ENCODE measurements at regions not wholly inside any gene's neighbourhood (a gene's known extent, or its start where the extent isn't known, plus 50 kb on each side); places are given as distances from the start of the nearest gene placed in this dataset.
"Not testable (repeated sequence)": the region's sequence is repeated elsewhere in the genome, so short reads cannot be mapped to it uniquely, and the experiment has no call there.

DNA sequence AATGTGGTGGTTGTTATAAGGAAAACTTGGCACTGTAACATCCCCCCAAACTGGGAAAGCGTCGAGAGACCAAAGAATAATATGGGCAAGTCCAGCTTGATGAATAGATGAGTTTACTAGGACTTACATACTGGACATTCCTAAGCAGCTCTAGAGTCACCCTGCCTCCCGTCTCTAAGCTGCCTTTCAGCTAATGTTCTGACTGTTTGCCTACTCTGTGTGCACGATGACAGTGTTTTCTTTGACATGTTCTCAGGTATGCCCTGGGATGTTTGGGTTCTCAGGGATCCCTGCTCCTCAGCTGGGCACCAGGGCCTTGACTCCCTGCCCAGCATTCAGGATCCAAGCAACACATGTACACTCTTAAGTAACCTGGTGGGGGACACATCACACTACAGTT, 87.5 kb downstream of the MRPL57 start:
- DNase-seq = not testable (repeated sequence)

DNA sequence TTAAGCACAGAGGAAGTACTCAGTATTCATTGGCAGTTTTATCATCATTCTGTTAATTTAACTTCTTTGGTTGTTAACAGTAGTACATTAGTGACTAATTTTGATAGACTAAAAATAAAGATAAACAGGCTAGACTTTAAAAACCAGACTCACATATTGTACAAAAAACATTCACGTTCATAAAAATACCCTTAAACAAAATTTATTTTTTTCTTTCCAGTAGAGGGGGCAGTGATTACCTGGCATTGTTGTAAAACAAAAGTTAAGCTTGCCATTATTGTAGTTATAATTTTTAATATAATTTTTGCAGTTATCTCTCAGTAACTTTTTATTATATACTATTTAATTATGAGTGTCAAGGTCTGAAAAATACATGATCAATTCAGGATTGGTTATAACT, 92.0 kb downstream of the MRPL57 start:
- not testable (repeated sequence) for DNase-seq

DNA sequence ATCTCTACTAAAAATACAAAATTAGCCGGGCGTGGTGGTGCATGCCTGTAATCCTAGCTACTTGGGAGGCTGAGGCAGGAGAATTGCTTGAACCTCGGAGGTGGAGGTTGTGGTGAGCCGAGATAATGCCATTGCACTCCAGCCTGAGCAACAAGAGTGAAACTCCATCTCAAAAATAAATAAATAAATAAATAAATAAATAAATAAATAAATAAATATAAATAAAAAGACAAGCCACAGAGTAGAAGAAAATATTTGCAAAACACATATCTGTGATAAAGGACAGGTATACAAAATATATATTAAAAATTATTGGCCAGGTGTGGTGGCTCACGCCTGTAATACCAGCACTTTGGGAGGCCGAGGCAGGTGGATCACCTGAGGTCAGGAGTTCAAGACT, 96.0 kb downstream of the MRPL57 start:
- DNase-seq = not testable (repeated sequence)

DNA sequence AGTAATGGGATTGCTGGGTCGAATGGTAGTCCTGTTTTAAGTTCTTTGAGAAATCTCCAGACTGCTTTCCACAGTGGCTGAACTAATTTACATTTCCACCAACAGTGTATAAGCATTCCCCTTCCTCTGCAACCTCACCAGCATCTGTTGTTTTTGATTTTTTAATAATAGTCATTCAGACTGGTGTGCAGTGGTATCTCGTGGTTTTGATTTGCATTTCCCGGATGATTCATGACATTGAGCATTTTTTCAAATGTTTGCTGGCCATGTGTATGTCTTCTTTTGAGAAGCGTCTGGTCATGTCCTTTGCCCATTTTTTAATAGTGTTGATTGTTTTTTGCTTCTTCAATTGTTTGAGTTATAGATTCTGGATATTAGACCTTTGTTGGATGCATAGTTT, 98.0 kb downstream of the MRPL57 start:
- not testable (repeated sequence) for DNase-seq

DNA sequence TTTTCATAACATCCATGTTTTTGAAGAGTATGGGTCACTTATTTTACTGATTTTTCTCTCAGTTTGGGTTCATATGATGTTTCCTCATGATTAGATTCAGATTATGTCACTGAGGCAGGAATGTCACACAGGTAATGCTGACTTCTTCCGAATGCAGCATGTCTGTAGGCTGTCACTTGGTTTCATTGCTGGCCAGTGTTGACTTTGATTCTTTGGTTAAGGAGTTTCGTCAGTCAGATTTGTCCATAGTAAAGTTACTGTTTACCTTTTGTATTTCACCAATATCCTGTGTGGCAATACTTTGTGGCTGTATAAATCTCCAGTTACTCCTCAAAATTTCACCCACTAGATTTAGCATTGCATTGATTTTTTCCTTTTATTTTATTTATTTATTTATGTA, 105.6 kb downstream of the MRPL57 start:
- DNase-seq = no peak

DNA sequence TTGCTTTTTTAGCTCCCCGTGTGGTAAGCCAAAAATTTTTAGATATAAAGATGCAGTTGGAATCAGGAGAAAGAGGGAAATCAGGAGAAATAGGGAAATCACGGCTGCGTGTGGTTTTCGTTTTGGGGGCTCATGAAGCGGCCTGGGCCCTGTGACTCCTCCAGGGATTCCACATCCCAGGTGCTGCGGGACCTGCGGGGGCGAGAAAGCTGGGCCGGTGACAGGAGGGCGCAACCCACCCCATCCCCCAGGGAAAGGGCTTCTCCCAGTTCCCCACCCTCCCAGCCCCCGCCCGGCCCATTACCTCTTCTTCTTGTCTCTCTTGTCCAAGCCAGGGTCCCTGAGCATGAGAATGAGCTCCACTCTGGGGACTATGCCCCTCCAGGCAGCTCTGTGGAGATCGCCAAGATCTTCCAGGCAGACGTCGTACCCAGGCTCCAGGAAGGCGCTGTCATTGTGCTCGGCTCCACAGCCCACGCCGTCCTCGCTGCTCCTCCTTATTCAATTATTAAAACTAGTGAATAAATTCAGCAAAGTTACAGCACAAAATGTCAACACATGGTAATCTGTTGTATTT, 111.0 kb downstream of the MRPL57 start:
- DNase-seq = no peak

DNA sequence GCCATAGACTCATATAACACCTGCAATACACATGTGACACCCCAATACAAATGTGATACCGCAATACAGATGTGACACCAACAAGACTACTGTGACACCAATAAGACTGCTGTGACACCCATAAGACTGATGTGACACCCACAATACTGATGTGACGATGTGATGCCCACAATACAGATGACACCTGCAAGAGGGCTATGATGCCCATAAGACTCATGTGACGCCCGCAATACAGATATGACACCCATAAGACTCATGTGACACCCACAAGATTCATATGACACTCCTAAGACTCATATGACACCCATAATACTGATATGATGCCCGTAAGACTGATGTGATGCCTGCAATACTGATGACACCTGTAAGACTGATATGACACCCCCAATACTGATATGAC, 113.0 kb downstream of the MRPL57 start:
- DNase-seq = no peak

DNA sequence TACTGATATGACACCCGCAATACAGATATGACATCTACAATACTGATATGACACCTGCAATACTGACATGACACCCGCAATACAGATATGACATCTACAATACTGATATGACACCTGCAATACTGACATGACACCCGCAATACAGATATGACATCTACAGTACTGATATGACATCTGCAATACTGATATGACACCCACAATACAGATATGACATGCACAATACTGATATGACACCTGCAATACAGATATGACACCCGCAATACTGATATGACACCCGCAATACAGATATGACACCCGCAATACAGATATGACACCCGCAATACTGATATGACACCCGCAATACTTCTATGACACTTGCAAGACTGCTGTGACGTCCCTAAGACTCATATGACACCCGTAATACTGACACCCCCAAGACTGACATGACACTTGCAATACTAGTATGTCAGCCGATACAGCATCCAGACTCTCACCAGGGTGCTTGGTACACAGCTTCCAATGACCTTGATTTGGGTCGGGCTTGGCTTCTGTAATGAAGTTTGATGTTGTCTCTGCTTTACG, 114.1 kb downstream of the MRPL57 start:
- not testable (repeated sequence) for DNase-seq

DNA sequence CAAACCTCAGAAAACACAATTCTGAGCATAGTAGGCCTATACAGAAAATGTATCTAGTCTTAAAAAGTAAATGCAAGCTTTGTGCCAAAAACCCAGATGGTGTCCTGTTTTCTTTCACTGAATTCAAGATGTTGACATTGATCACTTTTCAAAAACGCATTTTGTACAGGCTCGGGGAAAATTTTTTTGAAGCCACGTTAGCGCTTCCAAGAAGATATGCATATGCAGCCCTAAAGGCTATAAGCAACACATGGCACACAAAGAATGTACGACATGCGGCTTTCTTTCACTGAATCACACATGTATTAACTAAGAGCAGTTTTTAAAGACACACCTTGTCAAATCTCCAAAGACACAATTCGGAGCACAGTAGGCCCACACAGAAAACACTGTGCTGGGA, 115.4 kb downstream of the MRPL57 start:
- no peak for DNase-seq

DNA sequence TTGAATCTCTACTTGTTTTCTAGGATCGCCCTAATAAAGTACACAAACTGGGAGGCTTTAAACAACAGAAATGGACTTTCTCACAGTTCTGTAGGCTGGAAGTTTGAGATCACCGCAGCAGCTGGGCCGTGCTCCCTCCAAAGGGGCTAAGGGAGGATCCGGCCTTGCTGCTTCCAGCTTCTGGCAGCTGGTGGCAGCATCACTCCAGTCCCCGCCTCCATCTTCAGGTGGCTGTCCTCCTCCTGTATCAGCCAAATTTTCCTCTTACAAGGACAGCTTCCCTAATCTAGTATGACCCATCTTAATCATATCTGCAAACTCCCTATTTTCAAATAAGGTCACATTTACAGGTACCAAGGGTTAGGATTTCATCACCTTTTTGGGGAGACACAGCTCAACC, 120.5 kb downstream of the MRPL57 start:
- peak; percentile 29 to 50 for DNase-seq

DNA sequence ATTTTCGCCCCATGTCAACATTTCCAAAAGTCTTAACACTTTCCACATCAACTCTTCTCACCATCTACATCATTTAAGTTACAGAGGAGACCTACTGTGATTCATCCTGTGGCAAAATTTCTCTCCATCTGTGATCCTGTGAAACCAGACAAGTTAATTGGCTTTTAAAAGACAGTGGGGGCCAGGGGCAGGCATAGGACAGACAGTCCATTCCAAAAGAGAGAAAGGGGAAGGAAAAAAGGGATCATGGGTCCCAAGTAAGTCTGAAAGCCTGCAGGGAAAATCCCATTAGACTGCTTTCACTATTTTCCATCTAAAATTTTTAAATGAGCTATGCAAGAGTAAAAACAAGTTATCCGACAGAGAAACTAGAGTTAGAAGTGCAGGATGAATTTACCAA, 121.0 kb downstream of the MRPL57 start:
- DNase-seq = no peak

DNA sequence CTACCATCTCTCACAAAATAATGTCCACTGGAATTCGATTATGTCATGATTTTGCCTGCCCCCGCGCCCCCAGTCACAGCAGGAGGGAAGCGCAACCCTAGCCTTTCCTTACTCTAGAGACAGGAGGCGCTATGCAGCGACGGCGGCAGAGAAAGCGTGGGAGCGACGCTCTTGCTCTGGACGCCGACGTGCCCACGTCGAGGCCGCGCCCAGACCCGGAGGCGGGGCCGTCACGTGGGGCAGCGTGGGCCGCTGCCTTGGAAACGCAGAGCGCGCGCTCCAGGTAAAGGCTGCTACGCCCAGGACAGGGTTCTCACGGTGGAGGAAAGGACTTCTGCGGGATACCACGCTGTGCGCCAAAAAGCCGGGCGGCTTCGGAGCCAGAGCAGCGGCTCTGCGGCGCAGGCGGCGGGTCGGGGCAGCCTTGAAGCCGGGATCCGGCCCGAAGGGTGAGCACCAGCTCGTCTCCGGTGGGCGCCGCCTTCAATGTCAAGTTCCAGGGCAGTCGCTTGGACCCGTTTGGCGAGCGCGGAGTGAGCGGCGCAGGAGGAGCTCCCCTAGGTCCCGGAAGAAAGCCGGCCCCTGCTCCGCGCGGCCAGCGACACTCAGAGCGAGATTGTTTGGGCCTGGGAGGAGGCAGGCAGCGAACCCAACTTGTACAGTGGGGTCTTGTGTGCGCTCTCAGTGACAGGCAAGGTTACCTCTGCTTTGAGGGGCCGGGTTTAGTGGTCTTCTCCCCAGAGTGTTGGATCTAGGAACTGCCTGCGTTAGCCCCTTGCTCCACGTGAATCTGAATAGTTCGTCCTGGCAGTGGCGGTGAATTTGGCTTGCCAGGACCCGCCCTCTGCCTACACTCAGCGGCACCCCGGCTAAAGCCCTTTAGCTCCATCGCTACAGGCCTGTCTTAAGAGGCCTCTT, 121.7 kb downstream of the MRPL57 start:
- peak; percentile 92 for DNase-seq

DNA sequence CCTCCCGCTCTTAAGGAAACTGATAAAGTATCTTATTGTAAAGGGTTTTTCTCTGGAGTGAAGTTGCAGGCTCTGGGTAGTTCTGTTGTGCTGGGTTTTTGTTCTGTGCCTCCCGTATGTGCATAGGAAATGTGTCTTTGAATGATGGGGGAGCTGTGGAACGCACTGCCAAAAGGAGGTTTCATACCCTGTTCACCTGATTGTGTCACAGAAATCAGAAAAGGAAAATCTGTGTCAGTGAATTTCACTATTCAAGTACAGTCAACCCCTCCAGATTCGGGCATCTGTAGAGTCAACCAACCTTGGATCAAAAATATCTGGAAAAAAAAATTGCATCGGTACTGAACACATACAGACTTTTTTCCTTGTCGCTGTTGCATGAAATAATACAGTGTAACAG, 127.8 kb downstream of the MRPL57 start:
- DNase-seq = no peak

DNA sequence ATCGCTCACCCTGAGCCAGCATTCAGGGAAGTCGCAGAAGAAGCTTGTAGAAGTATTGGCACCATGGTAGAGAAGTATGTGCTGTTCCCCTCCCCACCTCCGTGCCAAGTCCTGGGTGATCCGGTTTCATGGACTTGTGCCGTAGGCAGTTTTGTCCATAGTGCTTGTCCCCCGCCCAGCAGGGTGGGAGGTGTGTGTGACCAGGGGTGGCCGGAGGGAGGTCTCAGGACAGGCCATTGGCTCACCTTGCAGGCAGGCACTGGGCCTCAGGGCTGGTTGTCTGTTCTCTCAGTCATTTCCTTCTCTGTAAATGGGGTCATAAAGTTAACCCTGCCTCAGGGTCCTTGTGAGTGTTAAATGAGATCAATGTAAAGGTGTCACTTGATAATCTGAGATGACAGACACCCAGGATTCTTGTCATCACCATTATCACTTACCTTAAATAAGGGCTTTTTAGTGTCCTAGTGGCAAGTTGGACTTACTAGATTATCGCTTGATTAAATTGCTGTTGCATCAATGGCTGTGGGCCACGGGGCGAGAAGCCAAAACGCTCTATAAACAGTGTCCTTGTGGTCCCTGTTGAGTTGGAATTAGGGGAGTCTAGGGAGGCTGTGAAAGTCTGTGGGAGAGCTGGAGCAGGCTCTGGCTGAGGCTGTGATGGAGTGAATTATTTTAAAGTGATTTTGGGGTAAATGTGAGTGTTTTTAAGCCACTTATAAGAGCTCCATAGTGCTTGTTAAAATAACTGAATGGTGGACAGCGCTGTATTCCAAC, 130.0 kb downstream of the MRPL57 start:
- DNase-seq = not testable (repeated sequence)

DNA sequence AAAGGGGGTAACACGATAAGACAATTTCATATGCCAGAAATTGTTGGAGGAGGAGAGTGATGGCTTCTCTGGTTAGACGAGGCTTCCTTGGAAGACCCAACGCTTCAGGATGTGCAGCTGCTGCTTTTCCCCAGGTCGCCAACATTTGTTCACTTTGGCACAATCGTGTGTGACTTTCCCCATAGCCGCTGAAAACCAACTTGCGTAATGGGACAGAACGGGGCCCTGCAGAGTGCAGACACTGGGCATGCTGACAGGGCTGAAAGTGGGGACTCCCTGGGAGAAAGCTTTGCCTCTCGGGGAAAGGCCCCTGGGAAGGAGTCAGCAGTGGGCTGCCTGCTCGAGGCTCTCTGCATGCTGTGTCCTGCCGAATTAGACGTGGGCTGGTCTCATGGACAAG, 130.7 kb downstream of the MRPL57 start:
- DNase-seq = not testable (repeated sequence)

DNA sequence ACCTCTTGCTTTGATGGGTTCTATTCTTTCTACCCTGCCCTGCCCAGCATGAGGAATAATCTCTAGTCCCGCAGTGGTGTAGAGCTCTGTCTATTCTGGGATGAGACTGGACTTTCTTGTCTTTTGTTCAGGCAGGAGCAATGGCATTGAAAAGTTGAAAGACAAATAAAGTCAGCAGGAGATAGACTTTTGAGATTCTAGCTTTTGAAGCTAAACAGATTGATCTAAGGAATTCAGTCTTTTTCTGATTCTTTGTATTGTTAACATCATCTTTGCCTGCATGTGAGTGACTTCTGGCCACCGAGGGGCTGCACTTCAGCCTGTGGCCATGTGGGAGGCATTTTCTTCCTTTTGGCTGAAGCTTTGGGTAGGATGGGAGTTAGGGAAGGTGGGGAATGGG, 132.4 kb downstream of the MRPL57 start:
- no peak for DNase-seq

DNA sequence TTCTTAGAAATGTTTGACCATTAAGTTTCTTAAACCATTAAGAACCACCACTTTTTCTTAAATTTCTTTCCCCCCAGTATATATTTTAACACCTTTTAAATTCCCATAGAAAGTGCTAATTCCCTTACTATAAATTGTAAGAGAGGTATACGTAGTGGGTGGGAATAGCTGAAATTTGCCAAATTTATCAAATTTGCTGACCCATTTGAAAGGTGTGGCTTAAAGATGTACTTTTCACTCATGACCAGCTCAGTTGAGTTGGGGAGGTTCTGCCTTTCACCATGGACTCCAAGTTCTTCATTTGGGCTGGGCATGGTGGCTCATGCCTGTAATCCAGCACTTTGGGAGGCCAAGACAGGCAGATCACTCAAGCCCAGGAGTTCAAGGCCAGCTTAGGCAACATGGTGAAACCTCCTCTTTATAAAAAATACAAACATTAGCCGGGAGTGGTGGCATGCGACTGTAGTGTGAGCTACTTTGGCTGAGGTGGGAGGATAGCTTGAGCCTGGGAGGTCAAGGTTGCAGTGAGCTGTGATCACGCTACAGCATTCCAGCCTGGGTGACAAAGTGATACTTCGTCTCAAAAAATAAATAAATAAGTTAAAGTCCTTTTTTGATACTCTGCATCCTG, 133.2 kb downstream of the MRPL57 start:
- no peak for DNase-seq

DNA sequence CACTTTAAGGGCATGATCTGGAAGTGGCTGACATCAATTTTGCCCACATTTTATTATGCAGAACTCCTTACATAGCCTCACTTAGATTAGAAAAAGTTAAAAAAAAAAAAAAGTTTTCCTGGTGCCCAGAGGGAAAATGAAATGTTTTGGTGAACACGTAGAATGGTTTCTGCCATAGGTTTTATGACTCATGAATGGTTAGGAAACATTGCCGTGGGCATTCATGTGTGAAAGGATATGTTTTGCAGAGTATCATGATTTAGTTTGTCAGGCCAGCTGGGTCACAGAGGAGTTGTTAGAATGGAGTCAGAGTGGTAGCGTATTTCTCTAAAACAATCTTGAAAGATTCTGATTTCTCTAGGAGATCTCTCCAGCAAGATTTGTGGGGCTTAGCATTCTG, 133.8 kb downstream of the MRPL57 start:
- no peak for DNase-seq

DNA sequence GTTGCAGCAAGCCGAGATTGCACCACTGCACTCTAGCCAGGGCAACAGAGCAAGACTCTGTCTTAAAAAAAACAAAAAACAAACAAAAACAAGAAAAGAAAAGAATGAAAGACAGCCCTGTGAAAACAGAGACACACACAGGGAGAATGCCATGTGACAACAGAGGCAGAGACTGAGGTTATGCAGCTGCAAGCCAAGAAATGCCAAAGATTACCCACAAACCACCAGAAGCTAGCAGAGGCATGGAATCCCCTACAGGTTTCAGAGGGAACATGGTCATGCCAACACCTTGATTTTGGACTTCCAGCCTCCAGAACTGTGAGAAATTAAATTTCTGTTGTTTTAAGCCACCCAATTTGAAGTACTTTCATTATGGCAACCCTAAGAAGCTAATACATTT, 138.5 kb downstream of the MRPL57 start:
- not testable (repeated sequence) for DNase-seq

DNA sequence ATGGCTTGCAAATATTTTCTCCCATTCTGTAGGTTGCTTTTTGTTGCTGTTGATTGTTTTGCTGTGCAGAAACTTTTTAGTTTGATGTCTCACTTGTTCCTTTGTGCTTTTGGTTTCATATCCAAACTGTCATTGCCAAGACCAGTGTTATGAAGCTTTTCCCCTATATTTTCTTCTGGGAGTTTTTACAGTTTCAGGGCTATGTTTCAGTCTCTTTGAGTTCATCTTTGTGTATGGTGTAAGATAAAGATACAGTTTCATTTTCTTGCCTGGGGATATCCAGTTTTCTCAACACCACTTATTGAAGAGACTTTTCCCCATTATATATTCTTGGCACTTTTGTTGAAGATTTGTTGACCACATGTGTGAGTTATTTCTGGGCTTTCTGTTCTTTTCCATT, 139.9 kb downstream of the MRPL57 start:
- no peak for DNase-seq

DNA sequence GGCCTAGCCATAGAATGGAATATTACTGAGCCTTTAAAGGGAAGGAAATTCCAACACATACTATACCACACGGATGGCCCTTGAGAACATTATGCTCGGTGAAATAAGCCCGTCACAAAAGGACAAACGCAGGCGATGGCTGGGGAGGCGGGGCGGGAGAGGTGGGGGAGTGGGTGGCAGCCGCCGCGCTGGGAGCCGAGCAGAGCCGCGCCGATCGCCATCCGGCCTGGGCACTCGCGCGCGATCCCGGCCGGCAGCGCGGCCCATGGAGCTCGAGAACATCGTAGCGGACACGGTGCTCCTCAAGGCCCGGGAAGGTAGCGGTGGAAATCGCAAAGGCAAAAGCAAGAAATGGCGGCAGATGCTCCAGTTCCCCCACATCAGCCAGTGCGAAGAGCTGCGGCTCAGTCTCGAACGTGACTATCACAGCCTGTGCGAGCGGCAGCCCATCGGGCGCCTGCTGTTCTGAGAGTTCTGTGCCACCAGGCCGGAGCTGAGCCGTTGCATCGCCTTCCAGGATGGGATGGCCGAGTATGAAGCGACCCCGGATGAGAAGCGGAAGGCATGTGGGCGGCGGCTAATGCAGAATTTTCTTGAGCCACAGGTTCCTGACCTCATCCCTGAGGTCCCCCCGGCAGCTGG, 140.1 kb downstream of the ZDHHC20 start:
- DNase-seq = no peak

DNA sequence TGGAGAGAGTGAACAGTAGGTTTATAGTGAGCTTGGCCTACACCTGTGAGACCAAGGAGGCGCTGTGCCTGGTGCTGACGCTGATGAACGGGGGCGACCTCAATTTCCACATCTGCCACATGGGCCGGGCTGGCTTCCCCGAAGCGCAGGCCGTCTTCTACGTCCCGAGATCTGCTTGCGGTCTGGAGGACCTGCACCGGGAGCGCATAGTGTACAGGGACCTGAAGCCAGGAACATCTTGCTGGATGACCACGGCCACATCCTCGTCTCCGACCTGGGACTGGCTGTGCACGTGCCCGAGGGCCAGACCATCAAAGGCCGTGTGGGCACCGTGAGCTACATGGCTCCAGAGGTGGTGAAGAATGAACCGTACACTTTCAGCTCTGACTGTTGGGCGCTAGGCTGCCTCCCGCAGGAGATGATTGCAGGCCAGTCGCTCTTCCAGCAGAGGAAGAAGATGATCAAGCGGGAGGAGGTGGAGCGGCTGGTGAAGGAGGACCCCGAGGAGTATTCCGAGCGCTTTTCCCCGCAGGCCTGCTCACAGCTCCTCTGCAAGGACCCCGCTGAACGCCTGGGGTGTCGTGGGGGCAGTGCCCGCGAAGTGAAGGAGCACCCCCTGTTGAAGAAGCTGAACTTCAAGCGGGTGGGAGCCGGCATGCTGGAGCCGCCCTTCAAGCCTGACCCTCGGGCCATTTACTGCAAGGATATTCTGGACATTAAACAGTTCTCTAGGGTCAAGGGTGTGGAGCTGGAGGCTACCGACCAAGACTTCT, 139.0 kb downstream of the ZDHHC20 start:
- no peak for DNase-seq
